ENCODE measurements at regions not wholly inside any gene's neighbourhood (a gene's known extent, or its start where the extent isn't known, plus 50 kb on each side); places are given as distances from the start of the nearest gene placed in this dataset.

- TF ChIP-seq CTCF (IDR thresholded peaks at IDR 0.05; ENCODE audit: insufficient read depth, low read length) (no peak), POLR2AphosphoS5 (IDR thresholded peaks at IDR 0.05; ENCODE audit: low read depth) (no peak), GABPA (IDR thresholded peaks at IDR 0.05; ENCODE audit: low read depth) (no peak), SPI1 (IDR thresholded peaks at IDR 0.05; ENCODE audit: borderline replicate concordance, low read depth) (no peak)
- TF ChIP-seq, protein P1, sequence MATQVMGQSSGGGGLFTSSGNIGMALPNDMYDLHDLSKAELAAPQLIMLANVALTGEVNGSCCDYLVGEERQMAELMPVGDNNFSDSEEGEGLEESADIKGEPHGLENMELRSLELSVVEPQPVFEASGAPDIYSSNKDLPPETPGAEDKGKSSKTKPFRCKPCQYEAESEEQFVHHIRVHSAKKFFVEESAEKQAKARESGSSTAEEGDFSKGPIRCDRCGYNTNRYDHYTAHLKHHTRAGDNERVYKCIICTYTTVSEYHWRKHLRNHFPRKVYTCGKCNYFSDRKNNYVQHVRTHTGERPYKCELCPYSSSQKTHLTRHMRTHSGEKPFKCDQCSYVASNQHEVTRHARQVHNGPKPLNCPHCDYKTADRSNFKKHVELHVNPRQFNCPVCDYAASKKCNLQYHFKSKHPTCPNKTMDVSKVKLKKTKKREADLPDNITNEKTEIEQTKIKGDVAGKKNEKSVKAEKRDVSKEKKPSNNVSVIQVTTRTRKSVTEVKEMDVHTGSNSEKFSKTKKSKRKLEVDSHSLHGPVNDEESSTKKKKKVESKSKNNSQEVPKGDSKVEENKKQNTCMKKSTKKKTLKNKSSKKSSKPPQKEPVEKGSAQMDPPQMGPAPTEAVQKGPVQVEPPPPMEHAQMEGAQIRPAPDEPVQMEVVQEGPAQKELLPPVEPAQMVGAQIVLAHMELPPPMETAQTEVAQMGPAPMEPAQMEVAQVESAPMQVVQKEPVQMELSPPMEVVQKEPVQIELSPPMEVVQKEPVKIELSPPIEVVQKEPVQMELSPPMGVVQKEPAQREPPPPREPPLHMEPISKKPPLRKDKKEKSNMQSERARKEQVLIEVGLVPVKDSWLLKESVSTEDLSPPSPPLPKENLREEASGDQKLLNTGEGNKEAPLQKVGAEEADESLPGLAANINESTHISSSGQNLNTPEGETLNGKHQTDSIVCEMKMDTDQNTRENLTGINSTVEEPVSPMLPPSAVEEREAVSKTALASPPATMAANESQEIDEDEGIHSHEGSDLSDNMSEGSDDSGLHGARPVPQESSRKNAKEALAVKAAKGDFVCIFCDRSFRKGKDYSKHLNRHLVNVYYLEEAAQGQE (IDR thresholded peaks at IDR 0.05; ENCODE audit: insufficient replicate concordance, low read depth): no peak
Observed at GRCh38 chr13:100773923-100774663, 99.5 kb upstream of the TMTC4 start.
